GM18520 (cell line): ENCODE measurements at regions not wholly inside any gene's neighbourhood (a gene's known extent, or its start where the extent isn't known, plus 50 kb on each side); places are given as distances from the start of the nearest gene placed in this dataset.

Source experiments
- ATAC-seq: cut with Tn5 transposase; IDR thresholded peaks from one replicate; pipeline ENCODE4 v1.9.1; 2021; ENCODE audit not compliant: unreplicated experiment

GRCh38 chr17:71302721-71303549 is 817.9 kb upstream of the SOX9 start:
- ATAC-seq, result no peak

- no peak for ATAC-seq
Measured at GRCh38 chr17:71304498-71305158, 816.2 kb upstream of the SOX9 start.

- no peak for ATAC-seq
Measured at GRCh38 chr17:71313866-71314265, 807.0 kb upstream of the SOX9 start.

GRCh38 chr17:71315568-71315967 is 805.3 kb upstream of the SOX9 start:
- no peak for ATAC-seq

GRCh38 chr17:71316176-71316897 is 804.5 kb upstream of the SOX9 start:
- ATAC-seq, result no peak

- ATAC-seq, result no peak
Measured at GRCh38 chr17:71320009-71320796, 800.6 kb upstream of the SOX9 start.

GRCh38 chr17:71325117-71325516 is 795.7 kb upstream of the SOX9 start:
- no peak for ATAC-seq

GRCh38 chr17:71325886-71326285 is 794.9 kb upstream of the SOX9 start:
- ATAC-seq, result no peak

- no peak for ATAC-seq
Measured at GRCh38 chr17:71327376-71328059, 793.3 kb upstream of the SOX9 start.

- no peak for ATAC-seq
Measured at GRCh38 chr17:71329310-71330098, 791.3 kb upstream of the SOX9 start.

- ATAC-seq, result no peak
Measured at GRCh38 chr17:71330099-71330375, 790.8 kb upstream of the SOX9 start.

GRCh38 chr17:71331754-71332325 is 789.0 kb upstream of the SOX9 start:
- ATAC-seq, result no peak

GRCh38 chr17:71334048-71334751 is 786.6 kb upstream of the SOX9 start:
- ATAC-seq, result no peak

- no peak for ATAC-seq
Measured at GRCh38 chr17:71335212-71335611, 785.6 kb upstream of the SOX9 start.

GRCh38 chr17:71337938-71338337 is 782.9 kb upstream of the SOX9 start:
- no peak for ATAC-seq

- no peak for ATAC-seq
Measured at GRCh38 chr17:71338396-71338795, 782.4 kb upstream of the SOX9 start.

GRCh38 chr17:71339206-71339605 is 781.6 kb upstream of the SOX9 start:
- no peak for ATAC-seq

- ATAC-seq, result no peak
Measured at GRCh38 chr17:71342737-71343136, 778.1 kb upstream of the SOX9 start.
